WTC11 (cell line): ENCODE measurements at regions not wholly inside any gene's neighbourhood (a gene's known extent, or its start where the extent isn't known, plus 50 kb on each side); places are given as distances from the start of the nearest gene placed in this dataset.

Experiments used
- ATAC-seq: fragments of 200-7000 bp; cut with Tn5 transposase; 2 replicates; pipeline ENCODE4 v1.10.0; 2021; ENCODE audit warnings: mild to moderate bottlenecking, moderate library complexity
- CTCF ChIA-PET: fragments of 300-600 bp; sonication (Branson Sonifier 250); formaldehyde crosslinking; loops from one replicate; lab custom pipeline; 2021; ENCODE audit warnings: antibody characterized with exemption; lab: Charles Lee
- POLR2A ChIA-PET: fragments of 350-600 bp; sonication (Branson Sonifier 250); formaldehyde crosslinking; loops from one replicate; lab custom pipeline; 2021; ENCODE audit warnings: antibody characterized with exemption; lab: Charles Lee
- DNase-seq: peaks from one replicate; pipeline ENCODE4 v3.0.0; 2021; ENCODE audit warnings: low spot score
- H3K27ac Mint-ChIP-seq: 2 replicates; pipeline ENCODE4 v1.8.0; 2021; ENCODE audit warnings: mixed read lengths
- H3K27me3 Mint-ChIP-seq: 2 replicates; pipeline ENCODE4 v1.8.0; 2021; ENCODE audit warnings: low read depth, mild to moderate bottlenecking, moderate library complexity, mixed read lengths
- H3K36me3 Mint-ChIP-seq: 2 replicates; pipeline ENCODE4 v1.8.0; 2021; ENCODE audit warnings: mixed read lengths
- H3K4me1 Mint-ChIP-seq: 2 replicates; pipeline ENCODE4 v1.8.0; 2022; ENCODE audit warnings: mixed read lengths
- H3K4me3 Mint-ChIP-seq: 2 replicates; pipeline ENCODE4 v1.8.0; 2021; ENCODE audit warnings: mild to moderate bottlenecking, moderate library complexity, mixed read lengths
- H3K9me3 Mint-ChIP-seq: 2 replicates; pipeline ENCODE4 v1.8.0; 2021; ENCODE audit warnings: mixed read lengths
- AFF4 ChIP-seq: sonication (generic); formaldehyde crosslinking; IDR thresholded peaks from 2 replicates; pipeline ENCODE4 v1.8.1; 2023; ENCODE audit warnings: mild to moderate bottlenecking, missing genetic modification reagents, borderline replicate concordance
- CTCF ChIP-seq: fragments of 200-600 bp; IDR thresholded peaks from 2 replicates; pipeline ENCODE4 v1.8.0; 2022; ENCODE audit warnings: antibody characterized with exemption
- E2F5 ChIP-seq: sonication (generic); formaldehyde crosslinking; IDR thresholded peaks from 2 replicates; pipeline ENCODE4 v1.8.1; 2022; ENCODE audit warnings: mild to moderate bottlenecking, moderate library complexity, missing genetic modification reagents
- ELF4 ChIP-seq: sonication (generic); formaldehyde crosslinking; IDR thresholded peaks from 2 replicates; pipeline ENCODE4 v1.8.1; 2022; ENCODE audit warnings: low read depth, mild to moderate bottlenecking, moderate library complexity, missing genetic modification reagents
- EMX1 ChIP-seq: fragments of 250-450 bp; sonication (Bioruptor Pico); IDR thresholded peaks from 2 replicates; pipeline ENCODE4 v1.8.0; 2021; ENCODE audit warnings: mild to moderate bottlenecking
- ESRRA ChIP-seq: sonication (generic); formaldehyde crosslinking; IDR thresholded peaks from 2 replicates; pipeline ENCODE4 v1.8.1; 2022; ENCODE audit warnings: mild to moderate bottlenecking, missing genetic modification reagents, borderline replicate concordance
- ETV6 ChIP-seq: sonication (generic); formaldehyde crosslinking; IDR thresholded peaks from 2 replicates; pipeline ENCODE4 v1.8.1; 2022; ENCODE audit warnings: mild to moderate bottlenecking, missing genetic modification reagents
- GRHL2 ChIP-seq: fragments of 250-450 bp; sonication (Bioruptor Pico); IDR thresholded peaks from 2 replicates; pipeline ENCODE4 v1.8.0; 2022; ENCODE audit warnings: mild to moderate bottlenecking, moderate library complexity; ENCODE audit not compliant: insufficient replicate concordance, severe bottlenecking
- JUN ChIP-seq: sonication (generic); formaldehyde crosslinking; IDR thresholded peaks from 2 replicates; pipeline ENCODE4 v1.8.0; 2023; ENCODE audit warnings: mild to moderate bottlenecking, missing genetic modification reagents
- MAX ChIP-seq: sonication (generic); formaldehyde crosslinking; IDR thresholded peaks from 2 replicates; pipeline ENCODE4 v1.8.0; 2022; ENCODE audit warnings: mild to moderate bottlenecking, missing genetic modification reagents
- NR1H2 ChIP-seq: sonication (generic); formaldehyde crosslinking; IDR thresholded peaks from 2 replicates; pipeline ENCODE4 v1.9.0; 2021; ENCODE audit warnings: mild to moderate bottlenecking, moderate library complexity, missing genetic modification reagents
- RELA ChIP-seq: sonication (generic); formaldehyde crosslinking; IDR thresholded peaks from 2 replicates; pipeline ENCODE4 v1.8.1; 2022; ENCODE audit warnings: missing genetic modification reagents, mild to moderate bottlenecking, borderline replicate concordance
- SMAD3 ChIP-seq: sonication (generic); formaldehyde crosslinking; IDR thresholded peaks from 2 replicates; pipeline ENCODE4 v1.8.0; 2022; ENCODE audit warnings: missing genetic modification reagents, mild to moderate bottlenecking, borderline replicate concordance
- SMAD4 ChIP-seq: sonication (generic); formaldehyde crosslinking; IDR thresholded peaks from 2 replicates; pipeline ENCODE4 v1.8.0; 2022; ENCODE audit warnings: mild to moderate bottlenecking, missing genetic modification reagents
- SOX15 ChIP-seq: fragments of 250-450 bp; sonication (Bioruptor Pico); IDR thresholded peaks from 2 replicates; pipeline ENCODE4 v1.9.0; 2021; ENCODE audit warnings: mild to moderate bottlenecking
- SP1 ChIP-seq: sonication (generic); formaldehyde crosslinking; conservative IDR thresholded peaks from 2 replicates; pipeline ENCODE4 v1.8.1; 2022; ENCODE audit warnings: missing genetic modification reagents
- ZBTB21 ChIP-seq: sonication (generic); formaldehyde crosslinking; IDR thresholded peaks from 2 replicates; pipeline ENCODE4 v1.8.1; 2023; ENCODE audit warnings: mild to moderate bottlenecking, missing genetic modification reagents, borderline replicate concordance
- ZNF138 ChIP-seq: sonication (generic); formaldehyde crosslinking; conservative IDR thresholded peaks from 2 replicates; pipeline ENCODE4 v1.8.1; 2022; ENCODE audit warnings: mild to moderate bottlenecking, moderate library complexity, missing genetic modification reagents
- ZNF219 ChIP-seq: sonication (generic); formaldehyde crosslinking; IDR thresholded peaks from 2 replicates; pipeline ENCODE4 v1.8.0; 2023; ENCODE audit warnings: missing genetic modification reagents, mild to moderate bottlenecking, borderline replicate concordance
- ZNF232 ChIP-seq: sonication (generic); formaldehyde crosslinking; IDR thresholded peaks from 2 replicates; pipeline ENCODE4 v1.8.0; 2022; ENCODE audit warnings: mild to moderate bottlenecking, missing genetic modification reagents
- ZNF317 ChIP-seq: sonication (generic); formaldehyde crosslinking; IDR thresholded peaks from 2 replicates; pipeline ENCODE4 v1.8.1; 2023; ENCODE audit warnings: low read depth, mild to moderate bottlenecking, moderate library complexity, missing genetic modification reagents, borderline replicate concordance
- ZNF425 ChIP-seq: fragments of 250-450 bp; sonication (Bioruptor Pico); conservative IDR thresholded peaks from 2 replicates; pipeline ENCODE4 v1.9.0; 2021; ENCODE audit warnings: mild to moderate bottlenecking
- ZNF671 ChIP-seq: fragments of 250-450 bp; sonication (Bioruptor Pico); IDR thresholded peaks from 2 replicates; pipeline ENCODE4 v1.8.0; 2021; ENCODE audit warnings: mild to moderate bottlenecking
- TF ChIP-seq, protein P1 (sequence below): fragments of 250-450 bp; sonication (Bioruptor Pico); IDR thresholded peaks from 2 replicates; pipeline ENCODE4 v1.9.0; 2021; ENCODE audit warnings: moderate library complexity, mild to moderate bottlenecking, inconsistent platforms, borderline replicate concordance
- TF ChIP-seq, protein P2 (sequence below): sonication (generic); formaldehyde crosslinking; IDR thresholded peaks from 2 replicates; pipeline ENCODE4 v1.8.0; 2022; ENCODE audit warnings: mild to moderate bottlenecking, missing genetic modification reagents

GRCh38 chr11:101741061-101741460, 157.3 kb upstream of the TRPC6 start:
- H3K36me3 Mint-ChIP-seq: no peaks in the 10 kb centered on the region
- TF ChIP-seq SOX15 (CRISPR knock-in tag): no peak
- no peak for TF ChIP-seq JUN (CRISPR knock-in tag)
- no peak for TF ChIP-seq ESRRA (CRISPR knock-in tag)
- TF ChIP-seq CTCF: no peak
- TF ChIP-seq SMAD4 (CRISPR knock-in tag): no peak
- no peak for TF ChIP-seq ELF4
- TF ChIP-seq ETV6 (CRISPR knock-in tag): no peak
- no peak for TF ChIP-seq ZNF317 (CRISPR knock-in tag)
- no peak for TF ChIP-seq EMX1 (CRISPR knock-in tag)
- H3K9me3 Mint-ChIP-seq: peaks cover 7% of the 10 kb centered on the region
- ATAC-seq: no peak
- H3K4me3 Mint-ChIP-seq: no peak overlapping the region
- no peaks in the 10 kb centered on the region for H3K27me3 Mint-ChIP-seq
- CTCF ChIA-PET: no interaction called here
- no peak for DNase-seq
- H3K27ac Mint-ChIP-seq: no peak overlapping the region
- H3K4me1 Mint-ChIP-seq: peaks cover 15% of the 10 kb centered on the region
- POLR2A ChIA-PET: no interaction called here

DNA sequence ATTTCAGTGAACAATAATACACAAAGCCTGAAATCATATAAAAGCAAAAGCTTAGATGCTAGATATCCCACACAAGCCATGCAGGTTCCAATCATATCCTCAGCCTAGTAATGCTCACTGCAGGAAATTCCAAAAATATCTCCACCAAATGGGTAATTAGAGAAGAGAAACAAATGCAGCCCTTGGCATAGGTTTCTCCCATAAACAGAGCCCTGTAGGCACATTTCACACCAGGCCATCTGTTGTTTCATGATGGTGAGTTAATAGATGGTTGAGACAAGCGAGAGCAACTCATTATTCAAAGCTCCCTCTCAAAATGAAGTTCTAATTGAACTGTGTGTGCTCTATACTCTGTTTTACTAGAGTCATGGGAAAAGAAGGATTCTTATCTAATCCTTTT, 154.6 kb upstream of the TRPC6 start:
- Mint-ChIP-seq H3K36me3 (no peaks in the 10 kb centered on the region), H3K27ac (no peak overlapping the region)
- POLR2A ChIA-PET: no interaction called here

More for the DNA sequence above, 154.6 kb upstream of the TRPC6 start:
- H3K9me3 Mint-ChIP-seq: peaks cover 7% of the 10 kb centered on the region
- H3K27me3 Mint-ChIP-seq: no peaks in the 10 kb centered on the region
- ATAC-seq: no peak
- no peak for TF ChIP-seq ZBTB21 (CRISPR knock-in tag)
- no peak for TF ChIP-seq ZNF232
- no peak for TF ChIP-seq GRHL2 (CRISPR knock-in tag)
- no peak for TF ChIP-seq ZNF219 (CRISPR knock-in tag)
- TF ChIP-seq SMAD4 (CRISPR knock-in tag): no peak
- TF ChIP-seq, protein P1, sequence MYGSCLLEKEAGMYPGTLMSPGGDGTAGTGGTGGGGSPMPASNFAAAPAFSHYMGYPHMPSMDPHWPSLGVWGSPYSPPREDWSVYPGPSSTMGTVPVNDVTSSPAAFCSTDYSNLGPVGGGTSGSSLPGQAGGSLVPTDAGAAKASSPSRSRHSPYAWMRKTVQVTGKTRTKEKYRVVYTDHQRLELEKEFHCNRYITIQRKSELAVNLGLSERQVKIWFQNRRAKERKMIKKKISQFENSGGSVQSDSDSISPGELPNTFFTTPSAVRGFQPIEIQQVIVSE: no peak
- no peak for TF ChIP-seq SMAD3 (CRISPR knock-in tag)
- TF ChIP-seq ZNF671 (CRISPR knock-in tag): no peak
- TF ChIP-seq E2F5 (CRISPR knock-in tag): no peak
- no peak for TF ChIP-seq NR1H2 (CRISPR knock-in tag)
- TF ChIP-seq MAX (CRISPR knock-in tag): no peak
- TF ChIP-seq RELA (CRISPR knock-in tag): no peak
- no peak for TF ChIP-seq SP1 (CRISPR knock-in tag)
- TF ChIP-seq AFF4 (CRISPR knock-in tag): no peak
- TF ChIP-seq ZNF138 (CRISPR knock-in tag): no peak
- TF ChIP-seq ZNF425 (CRISPR knock-in tag): no peak
- TF ChIP-seq, protein P2, sequence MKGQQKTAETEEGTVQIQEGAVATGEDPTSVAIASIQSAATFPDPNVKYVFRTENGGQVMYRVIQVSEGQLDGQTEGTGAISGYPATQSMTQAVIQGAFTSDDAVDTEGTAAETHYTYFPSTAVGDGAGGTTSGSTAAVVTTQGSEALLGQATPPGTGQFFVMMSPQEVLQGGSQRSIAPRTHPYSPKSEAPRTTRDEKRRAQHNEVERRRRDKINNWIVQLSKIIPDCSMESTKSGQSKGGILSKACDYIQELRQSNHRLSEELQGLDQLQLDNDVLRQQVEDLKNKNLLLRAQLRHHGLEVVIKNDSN (CRISPR knock-in tag): no peak
- TF ChIP-seq, all 79 proteins: peak for 0
- DNase-seq: no peak
- Mint-ChIP-seq H3K4me1 (peaks cover 15% of the 10 kb centered on the region), H3K4me3 (no peak overlapping the region)
- CTCF ChIA-PET: no interaction called here
